Stimulated activated CD8-positive, alpha-beta memory T cell treated with anti-CD3 and anti-CD28 coated beads, Interleukin-12 subunit alpha, Interleukin-12 subunit beta, amount 100 ng/mL, for 24 hours (primary cell): ENCODE measurements at regions not wholly inside any gene's neighbourhood (a gene's known extent, or its start where the extent isn't known, plus 50 kb on each side); places are given as distances from the start of the nearest gene placed in this dataset.
"Not testable (repeated sequence)": the region's sequence is repeated elsewhere in the genome, so short reads cannot be mapped to it uniquely, and the experiment has no call there.

ENCODE experiments used
- DNase-seq: peaks from one replicate; pipeline ENCODE4 v3.0.0-alpha.2; 2020; ENCODE audit errors: extremely low read depth

- no peak for DNase-seq
Observed at GRCh38 chr1:198977909-198978308, 339.1 kb downstream of the PTPRC start.

GRCh38 chr1:198978523-198978922 is 339.7 kb downstream of the PTPRC start:
- DNase-seq = no peak

GRCh38 chr1:198986036-198986435 is 347.2 kb downstream of the PTPRC start:
- DNase-seq = no peak

- DNase-seq = no peak
Observed at GRCh38 chr1:198986442-198986841, 347.6 kb downstream of the PTPRC start.

- DNase-seq = no peak
Observed at GRCh38 chr1:199002661-199003060, 363.8 kb downstream of the PTPRC start.

GRCh38 chr1:199007423-199007822 is 368.6 kb downstream of the PTPRC start:
- no peak for DNase-seq

GRCh38 chr1:199009447-199009846 is 370.6 kb downstream of the PTPRC start:
- no peak for DNase-seq

GRCh38 chr1:199010492-199010891 is 371.7 kb downstream of the PTPRC start:
- no peak for DNase-seq

GRCh38 chr1:199010933-199011332 is 372.1 kb downstream of the PTPRC start:
- DNase-seq = no peak

GRCh38 chr1:199015799-199016198 is 377.0 kb downstream of the PTPRC start:
- DNase-seq = no peak

GRCh38 chr1:199018471-199019135 is 379.8 kb downstream of the PTPRC start:
- no peak for DNase-seq

- DNase-seq = no peak
Observed at GRCh38 chr1:199020051-199020450, 381.2 kb downstream of the PTPRC start.

- no peak for DNase-seq
Observed at GRCh38 chr1:199020904-199021303, 382.1 kb downstream of the PTPRC start.

GRCh38 chr1:199029401-199029800 is 390.6 kb downstream of the PTPRC start:
- DNase-seq = no peak

- DNase-seq = no peak
Observed at GRCh38 chr1:199029855-199030254, 391.0 kb downstream of the PTPRC start.

GRCh38 chr1:199030541-199030940 is 391.7 kb downstream of the PTPRC start:
- not testable (repeated sequence) for DNase-seq

GRCh38 chr1:199031170-199031569 is 392.3 kb downstream of the PTPRC start:
- DNase-seq = not testable (repeated sequence)

- DNase-seq = not testable (repeated sequence)
Observed at GRCh38 chr1:199032479-199032878, 393.6 kb downstream of the PTPRC start.

GRCh38 chr1:199033661-199034060 is 394.8 kb downstream of the PTPRC start:
- no peak for DNase-seq

- DNase-seq = no peak
Observed at GRCh38 chr1:199038156-199038555, 399.3 kb downstream of the PTPRC start.

GRCh38 chr1:199040076-199040905 is 401.5 kb downstream of the PTPRC start:
- no peak for DNase-seq

- DNase-seq = no peak
Observed at GRCh38 chr1:199041173-199041914, 402.5 kb downstream of the PTPRC start.

GRCh38 chr1:199042193-199042592 is 403.4 kb downstream of the PTPRC start:
- DNase-seq = no peak
